ENCODE measurements at regions not wholly inside any gene's neighbourhood (a gene's known extent, or its start where the extent isn't known, plus 50 kb on each side); places are given as distances from the start of the nearest gene placed in this dataset.

DNA sequence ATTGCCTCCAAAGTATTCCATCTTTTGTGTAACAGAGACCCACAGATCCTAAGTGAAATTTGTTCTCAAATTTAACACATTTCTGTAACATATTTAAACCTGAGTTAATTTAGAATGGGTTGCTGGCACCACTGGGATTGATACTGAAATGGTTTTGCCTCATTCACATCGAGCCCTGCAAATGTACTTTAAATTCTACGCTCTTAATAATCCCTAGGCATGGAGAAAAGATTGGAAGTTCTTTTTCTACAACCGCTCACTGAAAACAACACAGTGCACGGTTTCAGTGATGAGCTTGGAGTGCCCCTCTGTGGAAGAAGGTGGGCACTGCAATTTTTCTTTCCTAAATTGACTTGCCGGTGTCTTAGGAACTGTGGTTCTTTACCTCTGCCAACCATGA is 109.9 kb upstream of the ATP11B start:
- Mint-ChIP-seq H3K9me3 (ENCODE audit: insufficient read depth) (no peaks in the 10 kb centered on the region), H3K4me3 (peak overlapping the region; percentile 77), H3K4me1 (peaks cover 9% of the 10 kb centered on the region), H3K27ac (no peak overlapping the region), H3K27me3 (peaks cover 40% of the 10 kb centered on the region)
- CTCF ChIA-PET, result interaction anchor here (0.6 to 3.0 kb wide), 13 partner anchors 11 to 1361 kb away, joined by 3 to 38 read pairs (median 4); partner anchors contain the start of gene SOX2
- Histone ChIP-seq H3K4me2 (replicated peaks; ENCODE audit: low read depth, low read length, poor library complexity, severe bottlenecking) (peak overlapping the region; percentile 88), H3K9ac (ENCODE audit: low read length) (peak overlapping the region; percentile 74), H3K36me3 (replicated peaks in 1 of 2; ENCODE audit: control extremely low read depth in 1 of 2, control insufficient read depth in 1 of 2, extremely low read depth in 1 of 2, insufficient read depth in 2 of 2, low read length in 1 of 2) (no peaks in the 10 kb centered on the region), H3K79me2 (ENCODE audit: control insufficient read depth, insufficient read depth, low read length) (no peaks in the 10 kb centered on the region), H2AFZ (ENCODE audit: insufficient read depth, low read depth, low read length, poor library complexity, severe bottlenecking) (peak overlapping the region; percentile 84), H3K9me3 (ENCODE audit: control extremely low read depth in 1 of 3, control insufficient read depth in 2 of 3, insufficient read depth in 1 of 3, low read length in 2 of 3) (no peaks in the 10 kb centered on the region), H3K4me1 (ENCODE audit: control insufficient read depth in 2 of 2, insufficient read depth in 2 of 2, low read length in 2 of 2) (peaks cover 8 to 10% of the 10 kb centered on the region in 2 donors), H4K20me1 (ENCODE audit: control insufficient read depth, insufficient read depth, low read length, poor library complexity, severe bottlenecking) (no peaks in the 10 kb centered on the region), H3K27me3 (replicated peaks in 1 of 4; ENCODE audit: control extremely low read depth in 1 of 4, control insufficient read depth in 3 of 4, insufficient read depth in 4 of 4, low read length in 3 of 4) (peaks cover 0 to 29% (median 14%) of the 10 kb centered on the region in 4 experiments), H3K4me3 (ENCODE audit: control extremely low read depth in 1 of 5, extremely low read depth in 1 of 5, insufficient read depth in 1 of 5, low read depth in 2 of 5, low read length in 4 of 5) (peak overlapping the region in 1 of 5 experiments; percentile 76), H3K27ac (ENCODE audit: low read length in 2 of 2) (no peak overlapping the region)
- DNase-seq (peak; percentile 77), ATAC-seq (ENCODE audit: low read depth) (peak; percentile 74)
- TF ChIP-seq CTCF (IDR thresholded peaks at IDR 0.05) (peak; percentile 99), EZH2 (IDR thresholded peaks at IDR 0.05; ENCODE audit: borderline replicate concordance, insufficient read depth, low read depth, low read length, poor library complexity, severe bottlenecking) (no peak)
- intact Hi-C loops (cut with micrococcal nuclease), result loop anchor here (1.0 to 5.0 kb wide), 2 partner anchors 436 to 974 kb away; no protein-coding TSS in a partner anchor
- WGBS (ENCODE audit: insufficient coverage), result no CpG with 5 or more reads among the region's 5 CpGs
- POLR2A ChIA-PET, result no interaction called here

DNA sequence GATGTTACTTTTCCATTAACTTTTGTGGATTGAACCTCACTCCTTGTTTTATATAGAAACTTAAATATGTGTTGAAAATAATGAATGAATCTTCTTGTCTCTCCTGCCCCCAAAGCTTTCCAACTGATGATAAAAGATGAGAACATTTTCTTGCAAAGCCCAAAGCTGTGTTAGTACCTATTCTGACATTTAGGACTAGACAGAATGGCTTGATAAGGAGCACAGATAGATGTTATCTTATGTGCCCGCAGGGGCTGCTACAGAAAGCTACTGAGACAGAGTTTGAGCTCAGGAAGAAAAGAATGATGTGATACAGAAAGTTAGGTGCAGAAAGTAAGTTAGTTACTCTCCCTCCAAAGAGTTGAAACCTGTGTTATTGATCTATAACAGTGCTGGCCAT is 109.4 kb upstream of the ATP11B start:
- Histone ChIP-seq H3K36me3 (replicated peaks in 1 of 2; ENCODE audit: control extremely low read depth in 1 of 2, control insufficient read depth in 1 of 2, extremely low read depth in 1 of 2, insufficient read depth in 2 of 2, low read length in 1 of 2) (no peaks in the 10 kb centered on the region), H3K27ac (ENCODE audit: low read length in 2 of 2) (no peak overlapping the region), H3K9me3 (ENCODE audit: control extremely low read depth in 1 of 3, control insufficient read depth in 2 of 3, insufficient read depth in 1 of 3, low read length in 2 of 3) (no peaks in the 10 kb centered on the region), H3K9ac (ENCODE audit: low read length) (no peak overlapping the region), H3K4me3 (ENCODE audit: control extremely low read depth in 1 of 5, extremely low read depth in 1 of 5, insufficient read depth in 1 of 5, low read depth in 2 of 5, low read length in 4 of 5) (no peak overlapping the region), H4K20me1 (ENCODE audit: control insufficient read depth, insufficient read depth, low read length, poor library complexity, severe bottlenecking) (no peaks in the 10 kb centered on the region), H2AFZ (ENCODE audit: insufficient read depth, low read depth, low read length, poor library complexity, severe bottlenecking) (no peak overlapping the region), H3K27me3 (replicated peaks in 1 of 4; ENCODE audit: control extremely low read depth in 1 of 4, control insufficient read depth in 3 of 4, insufficient read depth in 4 of 4, low read length in 3 of 4) (peaks cover 0 to 33% (median 14%) of the 10 kb centered on the region in 4 experiments), H3K4me1 (ENCODE audit: control insufficient read depth in 2 of 2, insufficient read depth in 2 of 2, low read length in 2 of 2) (peaks cover 8 to 10% of the 10 kb centered on the region in 2 donors), H3K79me2 (ENCODE audit: control insufficient read depth, insufficient read depth, low read length) (no peaks in the 10 kb centered on the region), H3K4me2 (replicated peaks; ENCODE audit: low read depth, low read length, poor library complexity, severe bottlenecking) (no peak overlapping the region)
- DNase-seq (no peak), ATAC-seq (ENCODE audit: low read depth) (no peak)
- peaks cover 9% of the 10 kb centered on the region for H3K4me1 Mint-ChIP-seq
- intact Hi-C loops (cut with micrococcal nuclease), result loop anchor here (1.0 to 5.0 kb wide), 2 partner anchors 437 to 975 kb away; no protein-coding TSS in a partner anchor
- TF ChIP-seq EZH2 (IDR thresholded peaks at IDR 0.05; ENCODE audit: borderline replicate concordance, insufficient read depth, low read depth, low read length, poor library complexity, severe bottlenecking) (no peak), CTCF (IDR thresholded peaks at IDR 0.05) (peak; percentile 46)
- CTCF ChIA-PET, result interaction anchor here (0.8 to 3.0 kb wide), 12 partner anchors 11 to 1361 kb away, joined by 3 to 38 read pairs (median 4); partner anchors contain the start of gene SOX2
- POLR2A ChIA-PET, result no interaction called here
- no peaks in the 10 kb centered on the region for H3K9me3 Mint-ChIP-seq (ENCODE audit: insufficient read depth)
- H3K27ac Mint-ChIP-seq, result no peak overlapping the region
- H3K4me3 Mint-ChIP-seq, result no peak overlapping the region
- no CpG with 5 or more reads among the region's 1 CpG for WGBS (ENCODE audit: insufficient coverage)
- H3K27me3 Mint-ChIP-seq, result peaks cover 40% of the 10 kb centered on the region
